ENCODE measurements at regions not wholly inside any gene's neighbourhood (a gene's known extent, or its start where the extent isn't known, plus 50 kb on each side); places are given as distances from the start of the nearest gene placed in this dataset.
"Not testable (repeated sequence)": the region's sequence is repeated elsewhere in the genome, so short reads cannot be mapped to it uniquely, and the experiment has no call there.

- DNase-seq: no peak
Measured at GRCh38 chr14:99003646-99004045, 268.4 kb downstream of the BCL11B start.

GRCh38 chr14:99004112-99004511, 267.9 kb downstream of the BCL11B start:
- DNase-seq: no peak

- DNase-seq: no peak
Measured at GRCh38 chr14:99006276-99006675, 265.7 kb downstream of the BCL11B start.

GRCh38 chr14:99007795-99008194, 264.2 kb downstream of the BCL11B start:
- no peak for DNase-seq

GRCh38 chr14:99009871-99010270, 262.1 kb downstream of the BCL11B start:
- peak; percentile 6 for DNase-seq

DNA sequence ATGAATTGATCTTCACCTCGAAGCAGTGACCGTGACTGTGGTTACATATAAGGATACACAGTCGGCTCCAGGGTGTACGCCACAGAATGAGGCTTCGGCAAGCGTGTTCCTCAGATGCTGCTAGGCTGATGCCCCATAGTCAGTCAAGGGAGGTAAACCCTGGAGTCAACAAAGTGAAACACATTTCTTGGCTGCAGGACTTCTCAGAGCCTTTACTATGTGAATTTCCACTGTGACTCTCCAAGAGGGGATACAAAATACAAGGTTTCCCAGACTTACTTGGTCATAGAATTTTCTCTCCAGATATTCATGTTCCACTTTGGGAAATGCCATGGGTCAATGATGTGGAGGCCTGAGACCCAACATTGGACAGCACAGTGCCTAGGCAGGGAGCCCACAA, 260.6 kb downstream of the BCL11B start:
- DNase-seq: no peak

DNA sequence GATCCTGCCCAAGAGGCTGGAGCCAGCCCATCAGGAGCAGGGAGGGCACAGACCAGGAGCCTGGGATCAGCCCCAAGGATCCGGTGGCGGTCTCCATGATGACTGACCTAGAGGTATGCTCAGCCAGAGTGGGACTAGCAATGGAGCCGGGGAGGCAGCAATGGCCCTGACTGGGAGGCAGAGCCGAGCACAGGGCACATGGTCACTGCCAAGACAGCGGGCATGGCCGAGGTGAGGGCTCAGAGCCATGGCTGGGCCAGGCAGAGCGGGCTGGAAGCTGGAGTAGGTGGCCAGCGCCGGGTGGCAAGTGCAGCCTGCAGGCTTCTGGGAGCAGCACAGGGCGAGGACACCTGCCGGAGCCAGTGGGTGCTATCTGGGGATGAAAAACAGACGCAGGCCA, 259.3 kb downstream of the BCL11B start:
- DNase-seq: no peak

DNA sequence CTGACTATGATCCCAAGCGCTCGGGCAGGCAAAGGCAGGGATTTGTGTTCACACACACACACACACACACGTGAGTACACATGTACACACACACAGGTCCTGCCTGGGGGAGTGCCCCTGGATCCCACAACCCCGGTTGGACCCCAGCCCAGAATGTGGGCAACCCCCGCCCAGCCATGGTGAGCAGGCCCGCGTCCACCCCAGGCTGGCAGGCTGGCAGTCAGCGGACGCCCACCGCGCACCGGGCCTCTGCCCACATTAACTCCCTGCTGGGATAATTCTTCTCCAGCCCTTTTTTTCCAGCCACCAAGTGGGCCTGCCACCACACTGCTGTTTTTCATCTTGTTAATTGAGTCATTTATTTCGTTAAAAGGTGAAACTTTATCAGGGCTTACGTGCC, 256.2 kb downstream of the BCL11B start:
- DNase-seq: no peak

DNA sequence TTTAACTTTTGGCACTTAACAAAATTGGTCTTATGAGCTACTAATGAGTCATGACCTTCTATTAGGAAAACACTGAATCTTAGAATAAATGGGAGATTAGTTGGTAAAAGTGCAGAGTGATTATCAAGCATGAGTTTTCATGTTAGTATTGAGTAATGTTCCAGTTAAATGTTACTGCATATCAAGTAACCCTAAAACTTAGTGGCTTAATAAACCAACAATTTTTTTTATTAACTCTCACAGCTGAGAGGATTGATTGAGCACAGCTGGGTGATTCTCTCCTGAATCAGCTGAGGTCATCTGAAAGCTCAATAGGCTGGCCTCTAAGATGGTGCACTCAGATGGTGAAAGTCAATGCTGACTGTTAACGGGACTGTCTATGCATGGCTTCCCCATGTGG, 248.6 kb downstream of the BCL11B start:
- no peak for DNase-seq

GRCh38 chr14:99024926-99025325, 247.1 kb downstream of the BCL11B start:
- DNase-seq: no peak

GRCh38 chr14:99025418-99025817, 246.6 kb downstream of the BCL11B start:
- no peak for DNase-seq

DNA sequence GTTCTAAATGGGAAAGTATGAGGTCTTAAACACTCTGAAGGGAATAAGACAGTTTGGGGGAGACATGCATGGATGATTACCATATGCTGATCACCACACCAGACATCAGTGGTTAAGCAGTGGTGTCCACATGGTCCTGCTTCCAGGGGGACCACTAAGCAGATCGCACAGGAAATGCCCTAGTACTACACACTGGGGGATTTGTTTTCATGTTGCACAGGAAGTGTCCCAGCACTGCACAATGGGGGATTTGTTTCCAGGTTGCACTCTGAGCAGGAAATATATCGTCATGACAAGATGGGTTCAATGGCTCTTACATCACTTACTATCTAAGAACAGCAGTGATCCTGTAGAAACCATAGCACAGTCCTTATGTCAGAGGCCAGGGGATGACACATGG, 245.5 kb downstream of the BCL11B start:
- DNase-seq: peak; percentile 27

DNA sequence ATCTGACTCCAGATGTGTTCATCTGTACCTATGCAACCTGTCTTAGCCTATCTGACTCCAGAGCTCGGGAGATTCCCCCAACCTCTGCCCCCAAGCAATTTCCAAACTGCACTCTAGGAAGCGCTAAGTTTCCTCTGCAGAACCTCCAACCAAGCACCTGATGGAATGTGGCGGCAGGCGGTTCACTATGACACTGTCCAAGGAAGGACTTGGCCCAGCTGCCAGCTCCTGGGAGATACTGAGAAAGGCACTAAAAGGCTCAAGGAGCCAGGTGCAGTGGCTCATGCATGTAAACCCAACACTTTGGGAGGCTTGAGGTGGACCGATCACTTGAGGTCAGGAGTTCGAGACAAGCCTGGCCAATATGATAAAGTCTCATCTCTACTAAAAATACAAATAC, 244.0 kb downstream of the BCL11B start:
- no peak for DNase-seq

DNA sequence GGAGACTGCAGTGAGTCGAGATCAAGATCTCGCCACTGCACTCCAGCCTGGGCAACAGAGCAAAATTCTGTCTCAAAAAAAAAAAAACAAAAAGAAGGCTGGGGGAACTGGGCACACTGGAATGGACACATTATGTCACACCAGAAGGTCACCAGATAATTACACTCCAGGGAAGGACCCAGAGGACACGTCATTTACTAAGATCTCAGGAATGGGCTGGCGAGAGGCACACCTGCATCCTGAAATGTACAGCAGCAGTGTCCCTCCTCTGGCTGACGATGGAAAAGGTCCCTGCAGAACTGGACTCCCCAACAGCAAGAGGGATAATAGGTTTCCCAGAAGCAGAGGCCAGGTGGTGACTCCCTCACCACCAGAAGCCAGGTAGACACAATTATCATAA, 243.5 kb downstream of the BCL11B start:
- DNase-seq: no peak

DNA sequence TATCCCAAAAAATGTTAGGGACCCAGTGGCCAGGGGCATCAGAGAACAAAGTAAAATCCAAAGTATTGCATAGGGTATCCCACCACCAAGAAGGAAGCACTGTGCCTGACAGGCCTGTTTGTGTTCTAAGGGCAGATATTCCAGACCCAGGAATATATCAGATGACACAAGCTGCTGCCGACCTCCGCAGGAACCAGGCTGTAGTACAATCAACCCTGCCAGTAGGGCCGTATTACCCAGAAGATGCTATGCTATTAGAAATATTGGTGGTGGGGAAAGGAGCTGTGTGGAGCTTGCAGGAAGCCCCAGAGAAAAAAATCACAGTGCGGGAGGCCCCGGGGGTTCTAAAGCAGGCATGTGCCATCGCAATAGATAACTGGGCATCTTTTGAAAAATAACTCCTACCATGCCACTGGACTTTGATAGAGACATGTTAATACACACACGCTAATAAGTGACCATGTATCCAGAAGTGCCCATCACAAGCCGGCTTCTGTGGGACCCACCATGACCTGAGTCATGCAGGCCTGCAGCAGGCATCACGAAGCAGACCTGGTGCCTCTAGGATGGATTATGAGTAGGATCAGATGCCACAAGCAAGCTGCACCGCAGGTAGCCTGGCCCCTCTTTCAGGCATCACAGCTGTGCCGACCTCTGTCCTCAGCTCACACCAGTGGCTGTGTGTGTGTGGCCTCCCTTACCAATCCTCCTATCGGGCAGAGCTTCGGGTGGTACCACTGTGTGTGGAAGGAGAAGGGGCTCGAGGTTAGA, 242.7 kb downstream of the BCL11B start:
- no peak for DNase-seq

DNA sequence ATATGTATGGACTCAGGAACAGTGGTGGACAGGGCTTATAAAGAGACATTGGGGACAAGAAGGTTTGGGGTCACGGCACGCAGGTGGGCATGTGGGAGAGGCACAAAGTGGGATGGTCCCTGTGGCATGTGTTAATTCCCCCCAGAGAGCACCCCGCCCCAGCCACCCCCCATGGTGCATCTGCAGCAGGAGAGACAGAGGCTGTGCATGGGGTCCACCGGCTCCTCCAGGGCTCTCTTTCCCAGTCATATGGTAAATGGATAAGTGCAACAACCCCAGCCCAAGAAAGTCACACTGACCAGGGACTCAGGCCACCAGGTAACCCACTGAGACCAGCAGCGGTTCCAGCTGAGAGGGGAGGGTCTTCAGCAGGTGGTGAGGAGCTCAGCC, 242.1 kb downstream of the BCL11B start:
- DNase-seq: no peak

DNA sequence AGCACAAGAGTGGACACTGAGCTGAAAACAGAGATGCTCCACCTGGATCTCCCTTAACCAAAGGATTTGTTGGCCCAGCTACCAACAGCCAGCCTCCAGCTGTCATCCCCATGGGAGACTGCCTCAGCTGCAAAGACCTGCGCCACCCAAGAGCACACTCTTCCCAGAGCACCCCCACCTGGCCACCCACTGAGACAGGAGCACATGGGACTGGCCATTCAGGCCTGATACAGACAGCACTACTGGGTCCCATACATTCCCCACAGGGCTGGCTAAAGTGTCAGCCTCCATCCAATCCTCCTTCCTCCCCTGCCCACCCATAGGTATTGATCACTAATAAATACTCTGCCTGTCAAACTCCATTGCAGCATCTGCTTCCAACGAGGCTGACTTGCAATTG, 241.5 kb downstream of the BCL11B start:
- no peak for DNase-seq

GRCh38 chr14:99032759-99033158, 239.2 kb downstream of the BCL11B start:
- no peak for DNase-seq

DNA sequence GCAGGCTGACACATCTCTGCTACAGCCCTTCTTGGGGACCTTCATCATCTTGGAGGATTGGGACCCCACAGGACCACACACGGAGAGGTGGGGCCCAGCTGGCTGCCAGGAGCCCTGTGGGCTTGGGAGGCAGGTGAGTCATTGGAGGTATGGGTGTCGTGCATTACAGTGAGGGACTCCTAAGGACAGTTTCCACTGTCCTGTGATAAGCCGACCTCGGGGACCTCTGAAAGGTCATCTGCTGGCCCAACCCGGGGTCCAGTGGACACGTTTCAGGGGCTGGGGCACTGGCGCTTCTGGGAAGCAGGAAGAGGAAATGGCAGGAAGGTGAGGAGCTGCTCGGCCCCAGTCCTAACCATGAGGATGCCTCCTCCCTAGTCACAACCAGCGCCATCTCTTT, 238.0 kb downstream of the BCL11B start:
- no peak for DNase-seq

DNA sequence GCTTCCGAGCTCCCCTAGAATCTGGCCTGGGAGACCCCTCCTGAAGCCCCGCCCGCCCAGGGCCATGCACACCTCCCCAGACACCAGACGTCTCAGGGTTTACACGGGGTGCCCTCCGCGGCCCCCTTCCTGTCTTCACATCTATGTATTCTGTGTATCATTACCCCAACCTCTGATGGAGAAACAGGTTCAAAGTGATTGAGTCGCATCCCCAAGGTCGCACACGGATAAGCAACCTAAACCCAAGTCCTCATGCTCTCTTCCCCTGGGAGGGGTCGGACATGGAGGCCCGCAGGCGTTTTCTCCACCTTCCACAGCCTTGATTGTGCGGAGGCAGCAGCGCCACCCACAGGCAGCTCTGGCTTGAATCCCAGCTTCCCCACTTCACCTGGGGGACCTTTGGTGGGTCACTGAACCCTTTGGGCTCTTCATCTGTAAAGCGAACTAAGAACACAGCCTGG, 237.3 kb downstream of the BCL11B start:
- no peak for DNase-seq

GRCh38 chr14:99035268-99035667, 236.7 kb downstream of the BCL11B start:
- DNase-seq: no peak

GRCh38 chr14:99035712-99036610, 236.0 kb downstream of the BCL11B start:
- no peak for DNase-seq

GRCh38 chr14:99036611-99037293, 235.2 kb downstream of the BCL11B start:
- DNase-seq: no peak

DNA sequence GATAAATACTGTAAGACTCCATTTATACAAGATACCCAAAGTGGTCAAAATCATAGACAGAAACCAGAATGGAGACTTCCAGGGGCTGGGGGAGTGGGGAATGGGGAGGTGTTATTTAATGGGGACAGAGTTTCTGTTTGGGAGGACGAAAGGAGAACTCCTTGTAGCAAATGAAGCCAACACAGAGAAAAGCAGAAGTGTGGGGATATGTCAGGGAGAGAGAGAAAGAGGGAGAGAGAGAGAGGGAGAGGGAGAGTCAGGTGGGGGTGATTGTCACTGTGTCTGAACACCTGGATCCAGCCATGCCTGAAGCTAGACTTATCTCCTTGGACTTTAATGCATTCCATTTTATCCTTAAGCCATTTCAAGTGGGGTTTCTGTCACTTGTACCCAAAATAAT, 234.7 kb downstream of the BCL11B start:
- DNase-seq: not testable (repeated sequence)
